Neural progenitor cell (in vitro differentiated cells): ENCODE measurements at regions not wholly inside any gene's neighbourhood (a gene's known extent, or its start where the extent isn't known, plus 50 kb on each side); places are given as distances from the start of the nearest gene placed in this dataset.

Experiments used
- DNase-seq: peaks from one replicate; pipeline ENCODE4 v3.0.0-alpha.2; 2016; ENCODE audit warnings: low spot score
- H2AFZ ChIP-seq: fragments of 200-600 bp; sonication (generic); replicated peaks from 2 replicates; pipeline ENCODE4 v1.6.1; 2016; ENCODE audit warnings: antibody characterized with exemption
- H3F3A ChIP-seq: fragments of 200-600 bp; sonication (generic); 2 replicates; pipeline ENCODE4 v1.6.1; 2016; ENCODE audit warnings: antibody characterized with exemption, low read depth
- H3K27ac ChIP-seq: fragments of 200-600 bp; sonication (generic); 2 replicates; pipeline ENCODE4 v1.5.1; 2016; ENCODE audit warnings: mild to moderate bottlenecking
- H3K27me3 ChIP-seq: fragments of 200-600 bp; sonication (generic); 2 replicates; pipeline ENCODE4 v1.6.1; 2016; ENCODE audit warnings: mild to moderate bottlenecking, moderate library complexity
- H3K36me3 ChIP-seq: fragments of 200-600 bp; sonication (generic); 2 replicates; pipeline ENCODE4 v1.5.1; 2016
- H3K4me1 ChIP-seq: fragments of 200-600 bp; sonication (generic); 2 replicates; pipeline ENCODE4 v1.6.1; 2016; ENCODE audit warnings: mixed run types
- H3K4me2 ChIP-seq: fragments of 200-600 bp; sonication (generic); 2 replicates; pipeline ENCODE4 v1.6.1; 2016
- H3K4me3 ChIP-seq: fragments of 200-600 bp; sonication (generic); 2 replicates; pipeline ENCODE4 v1.5.1; 2016
- H3K79me2 ChIP-seq: fragments of 200-600 bp; sonication (generic); 2 replicates; pipeline ENCODE4 v1.6.1; 2016; ENCODE audit warnings: low read depth
- H3K9ac ChIP-seq: fragments of 200-600 bp; sonication (generic); 2 replicates; pipeline ENCODE4 v1.6.1; 2016
- H3K9me3 ChIP-seq: fragments of 200-600 bp; sonication (generic); 2 replicates; pipeline ENCODE4 v1.5.1; 2016; ENCODE audit warnings: low read depth
- H4K20me1 ChIP-seq: fragments of 200-600 bp; sonication (generic); 2 replicates; pipeline ENCODE4 v1.6.1; 2016; ENCODE audit warnings: low read depth
- H3K27ac Mint-ChIP-seq: 3 replicates; pipeline ENCODE4 v1.8.0; 2021; ENCODE audit warnings: mixed read lengths
- H3K27me3 Mint-ChIP-seq: 2 replicates; pipeline ENCODE4 v1.8.0; 2022; ENCODE audit warnings: low read depth, mild to moderate bottlenecking, inconsistent platforms, moderate library complexity, mixed read lengths; ENCODE audit not compliant: insufficient read depth
- H3K36me3 Mint-ChIP-seq: 3 replicates; pipeline ENCODE4 v1.8.0; 2021; ENCODE audit warnings: mixed read lengths
- H3K4me1 Mint-ChIP-seq: 3 replicates; pipeline ENCODE4 v1.8.0; 2021; ENCODE audit warnings: mixed read lengths
- H3K4me3 Mint-ChIP-seq: 3 replicates; pipeline ENCODE4 v1.8.0; 2021; ENCODE audit warnings: mild to moderate bottlenecking, moderate library complexity, mixed read lengths
- H3K9me3 Mint-ChIP-seq: 3 replicates; pipeline ENCODE4 v1.8.0; 2020; ENCODE audit warnings: mixed read lengths
- CTCF ChIP-seq: fragments of 200-600 bp; sonication (generic); IDR thresholded peaks from 2 replicates; pipeline ENCODE4 v1.5.1; 2017; ENCODE audit warnings: antibody characterized with exemption, mild to moderate bottlenecking
- EZH2 ChIP-seq: fragments of 200-600 bp; sonication (generic); IDR thresholded peaks from 2 replicates; pipeline ENCODE4 v1.6.1; 2017; ENCODE audit warnings: antibody characterized with exemption, mild to moderate bottlenecking, moderate library complexity
- EZH2phosphoT487 ChIP-seq: fragments of 200-600 bp; sonication (generic); IDR thresholded peaks from 2 replicates; pipeline ENCODE4 v1.6.1; 2017; ENCODE audit warnings: antibody characterized with exemption

GRCh38 chr2:219769090-219769910, 141.9 kb downstream of the SLC4A3 start:
- H3K4me1 ChIP-seq = peaks cover 7% of the 10 kb centered on the region
- H3K9me3 ChIP-seq = no peaks in the 10 kb centered on the region
- H3K79me2 ChIP-seq = no peaks in the 10 kb centered on the region
- no peak overlapping the region for H3K27ac ChIP-seq
- Mint-ChIP-seq H3K4me1 (peaks cover 12% of the 10 kb centered on the region), H3K27ac (no peak overlapping the region), H3K36me3 (no peaks in the 10 kb centered on the region), H3K4me3 (no peak overlapping the region), H3K27me3 (peaks cover 2% of the 10 kb centered on the region), H3K9me3 (peaks cover 5% of the 10 kb centered on the region)
- H3K27me3 ChIP-seq = no peaks in the 10 kb centered on the region
- H3K4me2 ChIP-seq = no peak overlapping the region
- peaks cover 5% of the 10 kb centered on the region for H3F3A ChIP-seq
- no peaks in the 10 kb centered on the region for H3K36me3 ChIP-seq
- TF ChIP-seq EZH2 (no peak), CTCF (no peak), EZH2phosphoT487 (no peak)
- no peak overlapping the region for H3K4me3 ChIP-seq
- H2AFZ ChIP-seq = peak overlapping the region; percentile 11
- DNase-seq = no peak
- H4K20me1 ChIP-seq = no peaks in the 10 kb centered on the region
- H3K9ac ChIP-seq = no peak overlapping the region

- Histone ChIP-seq H3K4me3 (no peak overlapping the region), H3K9ac (no peak overlapping the region), H3K27ac (no peak overlapping the region), H4K20me1 (no peaks in the 10 kb centered on the region), H3K4me2 (no peak overlapping the region), H3K4me1 (peaks cover 7% of the 10 kb centered on the region), H3F3A (peaks cover 5% of the 10 kb centered on the region), H3K36me3 (no peaks in the 10 kb centered on the region), H3K79me2 (no peaks in the 10 kb centered on the region), H3K9me3 (no peaks in the 10 kb centered on the region), H2AFZ (no peak overlapping the region), H3K27me3 (no peaks in the 10 kb centered on the region)
- peaks cover 7% of the 10 kb centered on the region for H3K27me3 Mint-ChIP-seq
- no peak for TF ChIP-seq CTCF
- TF ChIP-seq EZH2 = no peak
- TF ChIP-seq EZH2phosphoT487 = no peak
- H3K4me3 Mint-ChIP-seq = no peak overlapping the region
- H3K4me1 Mint-ChIP-seq = peaks cover 9% of the 10 kb centered on the region
- H3K27ac Mint-ChIP-seq = no peak overlapping the region
- DNase-seq = no peak
- H3K36me3 Mint-ChIP-seq = no peaks in the 10 kb centered on the region
- no peaks in the 10 kb centered on the region for H3K9me3 Mint-ChIP-seq
Observed at GRCh38 chr2:219772103-219772635, 144.7 kb downstream of the SLC4A3 start.

- no peak overlapping the region for H3K9ac ChIP-seq
- no peaks in the 10 kb centered on the region for H3K9me3 Mint-ChIP-seq
- H3K4me2 ChIP-seq = no peak overlapping the region
- H3K79me2 ChIP-seq = no peaks in the 10 kb centered on the region
- peaks cover 9% of the 10 kb centered on the region for H3K4me1 Mint-ChIP-seq
- H3K9me3 ChIP-seq = no peaks in the 10 kb centered on the region
- H2AFZ ChIP-seq = no peak overlapping the region
- no peak for TF ChIP-seq EZH2
- no peak for TF ChIP-seq EZH2phosphoT487
- H3F3A ChIP-seq = peaks cover 5% of the 10 kb centered on the region
- H3K36me3 Mint-ChIP-seq = no peaks in the 10 kb centered on the region
- H3K27ac Mint-ChIP-seq = no peak overlapping the region
- peaks cover 7% of the 10 kb centered on the region for H3K4me1 ChIP-seq
- DNase-seq = no peak
- H3K27ac ChIP-seq = no peak overlapping the region
- H3K27me3 ChIP-seq = no peaks in the 10 kb centered on the region
- peaks cover 7% of the 10 kb centered on the region for H3K27me3 Mint-ChIP-seq
- no peaks in the 10 kb centered on the region for H3K36me3 ChIP-seq
- no peak overlapping the region for H3K4me3 ChIP-seq
- H4K20me1 ChIP-seq = no peaks in the 10 kb centered on the region
- H3K4me3 Mint-ChIP-seq = no peak overlapping the region
Observed at GRCh38 chr2:219772697-219773096, 145.3 kb downstream of the SLC4A3 start.

GRCh38 chr2:219775506-219775905, 148.1 kb downstream of the SLC4A3 start:
- no peak overlapping the region for H3K4me3 ChIP-seq
- Mint-ChIP-seq H3K4me1 (peaks cover 9% of the 10 kb centered on the region), H3K36me3 (no peaks in the 10 kb centered on the region), H3K27me3 (peaks cover 7% of the 10 kb centered on the region), H3K27ac (no peak overlapping the region), H3K4me3 (no peak overlapping the region), H3K9me3 (no peaks in the 10 kb centered on the region)
- H4K20me1 ChIP-seq = no peaks in the 10 kb centered on the region
- no peak overlapping the region for H3K27ac ChIP-seq
- DNase-seq = no peak
- no peaks in the 10 kb centered on the region for H3K36me3 ChIP-seq
- H3K4me1 ChIP-seq = peaks cover 7% of the 10 kb centered on the region
- H3K4me2 ChIP-seq = no peak overlapping the region
- no peak overlapping the region for H3K9ac ChIP-seq
- H3F3A ChIP-seq = peaks cover 5% of the 10 kb centered on the region
- no peaks in the 10 kb centered on the region for H3K79me2 ChIP-seq
- H2AFZ ChIP-seq = no peak overlapping the region
- H3K27me3 ChIP-seq = no peaks in the 10 kb centered on the region
- H3K9me3 ChIP-seq = no peaks in the 10 kb centered on the region
- TF ChIP-seq EZH2 = no peak
- no peak for TF ChIP-seq CTCF
- TF ChIP-seq EZH2phosphoT487 = no peak
